B cell (primary cell): ENCODE measurements at regions not wholly inside any gene's neighbourhood (a gene's known extent, or its start where the extent isn't known, plus 50 kb on each side); places are given as distances from the start of the nearest gene placed in this dataset.

Experiments
- ATAC-seq: fragments of 200-7000 bp; cut with Tn5 transposase; one replicate; pipeline ENCODE4 v1.10.0; 2021; ENCODE audit warnings: low read depth, mild to moderate bottlenecking, moderate number of reproducible peaks, moderate library complexity
- CTCF ChIA-PET: fragments of 350-600 bp; sonication (Branson Sonifier 250); formaldehyde crosslinking; loops from one replicate; lab custom pipeline; 2021; ENCODE audit warnings: antibody characterized with exemption, inconsistent platforms; lab: Charles Lee
- POLR2A ChIA-PET: fragments of 350-600 bp; sonication (Branson Sonifier 250); formaldehyde crosslinking; loops from one replicate; lab custom pipeline; 2021; ENCODE audit warnings: antibody characterized with exemption; lab: Charles Lee
- DNase-seq: peaks from one replicate; pipeline ENCODE4 v3.0.0; 2013
- H2AFZ ChIP-seq: 2 replicates; pipeline ENCODE4 v1.6.1; 2012; ENCODE audit warnings: mild to moderate bottlenecking, low read depth, low read length; ENCODE audit not compliant: insufficient read depth, poor library complexity, severe bottlenecking
- H3K27ac ChIP-seq, 2 donors: 1 replicate in 1 of 2; 2 replicates in 1 of 2; pipeline ENCODE4 v1.5.1; 2012 to 2013; ENCODE audit warnings: low read length in 2 of 2, mild to moderate bottlenecking in 2 of 2, moderate library complexity in 1 of 2
- H3K27me3 ChIP-seq, 4 experiments: fragments of 200-600 bp in 1 of 4; sonication (generic) in 1 of 4; replicated peaks in 1 of 4; 1 replicate in 2 of 4; 2 replicates in 2 of 4; pipeline versions ENCODE4 v1.6.1 to v1.7.0; 2013 to 2016; ENCODE audit warnings: low read length in 3 of 4, mild to moderate bottlenecking in 2 of 4, mixed read lengths in 1 of 4, moderate library complexity in 1 of 4; ENCODE audit not compliant: insufficient read depth in 4 of 4, control insufficient read depth in 3 of 4; ENCODE audit errors: control extremely low read depth in 1 of 4
- H3K36me3 ChIP-seq, 2 experiments: replicated peaks in 1 of 2; 1 replicate in 1 of 2; 2 replicates in 1 of 2; pipeline versions ENCODE4 v1.6.1 to v1.7.1; 2013; ENCODE audit warnings: low read length in 1 of 2; ENCODE audit not compliant: insufficient read depth in 2 of 2, control insufficient read depth in 1 of 2; ENCODE audit errors: control extremely low read depth in 1 of 2, extremely low read depth in 1 of 2
- H3K4me1 ChIP-seq, 2 donors: fragments of 200-600 bp in 1 of 2; sonication (generic) in 1 of 2; 1 replicate in 1 of 2; 2 replicates in 1 of 2; pipeline versions ENCODE4 v1.5.1 to v1.6.1; 2013 to 2017; ENCODE audit warnings: low read length in 2 of 2; ENCODE audit not compliant: control insufficient read depth in 2 of 2, insufficient read depth in 2 of 2
- H3K4me2 ChIP-seq: replicated peaks from 2 replicates; pipeline ENCODE3; 2012; ENCODE audit warnings: mild to moderate bottlenecking, low read depth, low read length; ENCODE audit not compliant: poor library complexity, severe bottlenecking
- H3K4me3 ChIP-seq, 5 experiments: fragments of 200-600 bp in 1 of 5; sonication (generic) in 1 of 5; 1 replicate in 3 of 5; 2 replicates in 2 of 5; pipeline versions ENCODE4 v1.5.1 to v1.7.0; 2011 to 2016; ENCODE audit warnings: low read length in 4 of 5, mild to moderate bottlenecking in 4 of 5, low read depth in 2 of 5, control low read depth in 1 of 5, moderate library complexity in 1 of 5; ENCODE audit not compliant: insufficient read depth in 1 of 5; ENCODE audit errors: control extremely low read depth in 1 of 5, extremely low read depth in 1 of 5
- H3K79me2 ChIP-seq: fragments of 200-600 bp; sonication (generic); one replicate; pipeline ENCODE4 v1.6.0; 2016; ENCODE audit warnings: low read length; ENCODE audit not compliant: control insufficient read depth, insufficient read depth
- H3K9ac ChIP-seq: fragments of 200-600 bp; sonication (generic); 2 replicates; pipeline ENCODE4 v1.6.1; 2017; ENCODE audit warnings: mild to moderate bottlenecking, low read length, moderate library complexity
- H3K9me3 ChIP-seq, 3 donors: one replicate each; pipeline versions ENCODE4 v1.6.1 to v1.7.1; 2013; ENCODE audit warnings: low read length in 2 of 3; ENCODE audit not compliant: control insufficient read depth in 2 of 3, insufficient read depth in 1 of 3; ENCODE audit errors: control extremely low read depth in 1 of 3
- H4K20me1 ChIP-seq: 2 replicates; pipeline ENCODE4 v1.6.0; 2012; ENCODE audit warnings: mild to moderate bottlenecking, low read length; ENCODE audit not compliant: insufficient read depth, control insufficient read depth, poor library complexity, severe bottlenecking
- H3K27ac Mint-ChIP-seq: one replicate; pipeline ENCODE4 v1.8.0; 2021; ENCODE audit warnings: mixed read lengths
- H3K27me3 Mint-ChIP-seq: one replicate; pipeline ENCODE4 v1.8.0; 2021; ENCODE audit warnings: mixed read lengths
- H3K4me1 Mint-ChIP-seq: one replicate; pipeline ENCODE4 v1.8.0; 2021; ENCODE audit warnings: mixed read lengths
- H3K4me3 Mint-ChIP-seq: one replicate; pipeline ENCODE4 v1.8.0; 2021; ENCODE audit warnings: mixed read lengths
- H3K9me3 Mint-ChIP-seq: one replicate; pipeline ENCODE4 v1.8.0; 2022; ENCODE audit warnings: mixed read lengths; ENCODE audit not compliant: insufficient read depth
- CTCF ChIP-seq: fragments of 200-600 bp; IDR thresholded peaks from one replicate; pipeline ENCODE4 v1.8.0; 2022; ENCODE audit warnings: antibody characterized with exemption, mild to moderate bottlenecking
- EZH2 ChIP-seq: IDR thresholded peaks from 2 replicates; pipeline ENCODE4 v1.6.1; 2012; ENCODE audit warnings: borderline replicate concordance, low read depth, mild to moderate bottlenecking, moderate library complexity, low read length; ENCODE audit not compliant: insufficient read depth, poor library complexity, severe bottlenecking
- WGBS: methylation state at CpG from one replicate; pipeline ENCODE4 v1.1.5; 2013; ENCODE audit warnings: missing lambda C conversion rate; ENCODE audit not compliant: insufficient coverage; 5-methylcytosine and 5-hydroxymethylcytosine counted together
- intact Hi-C: fragments of 100-400 bp; cut with micrococcal nuclease; formaldehyde crosslinking; loops from one replicate; pipeline ENCODE4 v1.10.0; 2022

GRCh38 chr14:66281036-66281776 is 205.0 kb upstream of the CCDC196 start:
- Histone ChIP-seq H3K4me2 (no peak overlapping the region), H4K20me1 (no peaks in the 10 kb centered on the region), H3K9me3 (peaks cover 0 to 3% (median 0%) of the 10 kb centered on the region in 3 donors), H3K9ac (no peak overlapping the region), H3K27ac (no peak overlapping the region), H2AFZ (no peak overlapping the region), H3K79me2 (no peaks in the 10 kb centered on the region), H3K36me3 (no peaks in the 10 kb centered on the region), H3K4me1 (no peaks in the 10 kb centered on the region), H3K4me3 (no peak overlapping the region), H3K27me3 (no peaks in the 10 kb centered on the region)
- peaks cover 9% of the 10 kb centered on the region for H3K9me3 Mint-ChIP-seq
- no peak overlapping the region for H3K4me3 Mint-ChIP-seq
- ChIA-PET CTCF (no interaction called here), POLR2A (no interaction called here)
- ATAC-seq (no peak), DNase-seq (no peak)
- H3K27ac Mint-ChIP-seq, result no peak overlapping the region
- 84% methylated on average over 2 of the region's 9 CpGs for WGBS
- TF ChIP-seq EZH2 (no peak), CTCF (no peak)
- peaks cover 3% of the 10 kb centered on the region for H3K27me3 Mint-ChIP-seq
- intact Hi-C loops, result no loop called here
- H3K4me1 Mint-ChIP-seq, result no peaks in the 10 kb centered on the region

GRCh38 chr14:66284346-66284745 is 201.8 kb upstream of the CCDC196 start:
- Mint-ChIP-seq H3K4me3 (no peak overlapping the region), H3K4me1 (no peaks in the 10 kb centered on the region), H3K27ac (no peak overlapping the region), H3K9me3 (peaks cover 9% of the 10 kb centered on the region), H3K27me3 (peaks cover 7% of the 10 kb centered on the region)
- Histone ChIP-seq H3K4me3 (no peak overlapping the region), H3K4me1 (no peaks in the 10 kb centered on the region), H3K4me2 (no peak overlapping the region), H4K20me1 (no peaks in the 10 kb centered on the region), H3K9me3 (peaks cover 0 to 3% (median 0%) of the 10 kb centered on the region in 3 donors), H2AFZ (no peak overlapping the region), H3K9ac (no peak overlapping the region), H3K27ac (no peak overlapping the region), H3K36me3 (no peaks in the 10 kb centered on the region), H3K27me3 (no peaks in the 10 kb centered on the region), H3K79me2 (no peaks in the 10 kb centered on the region)
- ATAC-seq (no peak), DNase-seq (no peak)
- WGBS, result no CpG with 5 or more reads among the region's 1 CpG
- TF ChIP-seq CTCF, result no peak
- no peak for TF ChIP-seq EZH2
- CTCF ChIA-PET, result no interaction called here
- intact Hi-C loops, result no loop called here
- POLR2A ChIA-PET, result no interaction called here
